ENCODE measurements at regions not wholly inside any gene's neighbourhood (a gene's known extent, or its start where the extent isn't known, plus 50 kb on each side); places are given as distances from the start of the nearest gene placed in this dataset.

DNA sequence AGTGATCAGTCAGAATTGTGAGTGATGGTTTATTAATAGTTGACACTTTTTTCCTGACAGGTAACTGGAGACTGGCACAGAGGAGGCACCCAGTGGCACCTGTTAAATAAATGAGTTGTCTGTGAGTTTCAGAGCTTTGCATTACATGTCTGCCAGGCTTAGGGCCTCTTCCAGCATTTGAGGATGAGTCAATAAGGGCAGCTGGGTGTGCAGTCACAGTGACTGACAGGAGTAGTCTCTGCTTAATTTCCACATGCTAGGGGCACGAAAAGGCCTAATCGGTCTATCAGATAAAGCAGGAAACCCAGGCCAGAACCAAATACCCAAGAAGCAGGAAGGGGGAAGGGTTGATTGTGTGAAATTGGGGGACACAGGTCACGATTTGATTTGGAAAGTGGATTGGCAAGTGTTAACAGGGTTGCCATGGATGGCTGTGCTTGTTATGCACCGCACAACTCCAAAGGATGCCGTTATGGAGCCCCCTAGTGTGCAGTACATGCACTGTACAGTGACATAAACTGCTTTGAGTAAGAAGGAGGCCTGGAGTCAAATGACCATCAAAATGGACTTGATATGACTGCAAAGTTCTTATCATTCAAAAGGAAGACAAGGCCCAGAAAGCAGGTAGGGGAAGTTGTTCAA is 111.9 kb upstream of the GGTLC1 start:
- DNase-seq = peak; percentile 51

DNA sequence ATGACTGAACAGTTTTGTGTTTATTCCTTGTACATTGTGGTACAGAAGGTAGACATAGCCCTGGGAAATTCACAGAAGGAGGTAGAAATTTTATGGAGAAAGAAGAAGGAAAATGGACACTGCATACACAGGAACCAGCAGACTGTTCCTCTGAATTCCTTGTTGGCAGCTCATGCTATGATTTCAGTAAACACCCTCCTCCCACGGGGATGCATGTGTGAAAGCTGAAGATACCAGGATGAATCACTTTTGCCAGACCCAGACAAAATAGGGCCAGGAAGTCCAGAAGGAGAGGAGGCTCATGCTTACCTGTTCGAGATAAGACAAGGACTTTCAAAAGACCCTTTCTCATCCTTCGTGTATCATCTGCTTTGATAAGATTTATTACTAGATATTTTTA is 110.3 kb upstream of the GGTLC1 start:
- peak; percentile 78 for DNase-seq

DNA sequence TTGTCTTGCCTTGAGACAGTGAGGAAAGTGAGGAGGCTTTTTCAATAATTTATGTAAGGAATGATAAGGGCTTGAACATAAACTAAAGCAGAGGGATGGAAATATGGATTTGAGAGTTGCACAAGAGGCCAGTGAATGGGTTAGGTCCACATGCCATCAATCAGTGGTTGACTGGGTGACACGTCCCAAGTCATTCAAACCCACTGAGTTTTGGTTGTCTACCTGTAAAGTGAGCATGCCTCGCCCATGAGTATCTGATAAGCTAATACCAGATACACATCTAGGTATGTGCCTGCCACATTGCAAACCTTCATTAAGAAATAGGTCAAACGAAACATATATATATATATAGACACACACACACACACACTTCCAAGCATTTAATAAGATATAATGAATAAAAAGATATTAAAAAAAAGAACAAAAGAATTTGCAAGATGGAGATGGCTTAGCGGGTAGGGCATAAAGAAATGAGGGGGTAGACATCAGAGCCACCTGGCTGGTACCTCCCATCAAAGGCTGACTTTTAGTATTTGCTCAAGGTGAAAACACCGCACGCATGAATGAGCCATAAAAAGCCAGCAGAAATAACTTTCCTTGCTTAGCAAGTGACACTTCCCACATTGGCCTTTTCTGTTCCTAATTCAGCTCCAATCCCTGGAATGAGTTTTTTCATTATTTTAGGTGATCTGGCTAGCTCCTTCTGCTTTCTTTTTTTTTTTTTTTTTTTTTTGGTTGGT is 109.1 kb upstream of the GGTLC1 start:
- no peak for DNase-seq

DNA sequence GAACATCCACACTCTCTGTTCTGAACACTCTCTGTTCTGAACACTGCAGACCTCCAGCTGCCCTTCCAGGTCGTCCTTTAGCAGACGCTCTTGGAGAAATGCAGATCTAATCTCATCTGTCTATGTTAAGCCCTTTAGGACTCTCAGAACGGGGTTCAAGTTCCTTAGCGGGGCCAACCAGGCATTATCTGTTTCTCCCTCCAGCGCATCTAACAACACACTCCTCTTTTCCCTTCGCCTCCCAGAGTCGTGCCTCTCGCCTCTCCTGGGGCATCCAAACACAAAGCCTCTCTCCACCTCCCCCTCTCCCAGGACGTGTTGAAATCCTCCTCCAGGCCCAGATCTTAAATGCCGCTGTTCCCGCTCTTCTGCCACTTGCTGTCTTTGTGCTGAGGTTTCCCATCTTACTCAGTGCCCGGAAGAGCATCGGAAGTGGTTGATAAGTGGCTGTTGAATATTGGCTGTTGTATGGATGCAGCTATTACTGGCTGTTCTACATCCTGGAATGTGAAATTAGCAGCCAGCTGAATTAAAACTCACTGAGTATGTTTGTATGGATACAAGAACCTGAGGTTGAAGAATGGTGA is 108.4 kb upstream of the GGTLC1 start:
- DNase-seq = no peak

DNA sequence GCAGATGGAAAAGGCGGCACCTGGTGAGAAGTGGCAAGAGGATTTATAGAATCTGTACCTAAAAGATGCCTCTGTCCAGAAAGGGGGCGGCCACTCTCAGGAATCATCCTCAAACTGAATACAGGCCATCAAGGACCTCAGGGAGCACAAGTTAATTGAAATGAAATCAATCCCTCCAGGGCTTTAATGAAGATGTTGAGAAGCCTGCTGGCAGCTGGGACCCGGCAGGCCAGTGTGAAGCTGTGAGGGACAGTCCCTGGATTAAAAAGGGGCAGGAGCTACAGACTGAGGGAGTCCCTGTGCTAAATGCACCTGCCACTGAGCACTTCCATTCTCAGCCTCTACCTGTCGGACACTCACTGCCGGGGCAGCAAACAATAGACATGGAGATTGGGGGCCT is 107.7 kb upstream of the GGTLC1 start:
- DNase-seq = no peak

- no peak for DNase-seq
Observed at GRCh38 chr20:24095756-24096155, 107.2 kb upstream of the GGTLC1 start.

DNA sequence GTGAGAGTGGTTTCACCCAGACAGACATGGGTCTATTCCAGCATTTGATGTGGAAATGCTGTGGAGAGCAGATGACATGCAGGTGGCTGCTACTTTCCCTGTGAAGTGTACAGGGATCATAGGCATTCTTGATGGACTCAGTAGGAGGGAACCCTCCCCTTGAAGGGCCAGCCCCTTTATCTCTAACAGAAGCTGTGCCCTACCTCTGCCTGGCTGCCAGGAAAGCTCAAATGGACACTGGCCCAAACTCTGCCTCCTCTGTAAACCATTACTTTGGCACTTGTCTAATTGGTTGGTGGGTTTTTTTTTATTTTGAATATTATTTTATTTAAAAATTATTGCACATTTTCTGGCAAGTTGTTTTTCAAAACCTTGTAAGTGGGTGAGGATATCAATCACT is 106.7 kb upstream of the GGTLC1 start:
- no peak for DNase-seq

- no peak for DNase-seq
Observed at GRCh38 chr20:24089576-24089975, 101.0 kb upstream of the GGTLC1 start.

- no peak for DNase-seq
Observed at GRCh38 chr20:24086121-24086520, 97.5 kb upstream of the GGTLC1 start.

- DNase-seq = no peak
Observed at GRCh38 chr20:24084281-24084680, 95.7 kb upstream of the GGTLC1 start.

GRCh38 chr20:24081077-24081476 is 92.5 kb upstream of the GGTLC1 start:
- DNase-seq = no peak

DNA sequence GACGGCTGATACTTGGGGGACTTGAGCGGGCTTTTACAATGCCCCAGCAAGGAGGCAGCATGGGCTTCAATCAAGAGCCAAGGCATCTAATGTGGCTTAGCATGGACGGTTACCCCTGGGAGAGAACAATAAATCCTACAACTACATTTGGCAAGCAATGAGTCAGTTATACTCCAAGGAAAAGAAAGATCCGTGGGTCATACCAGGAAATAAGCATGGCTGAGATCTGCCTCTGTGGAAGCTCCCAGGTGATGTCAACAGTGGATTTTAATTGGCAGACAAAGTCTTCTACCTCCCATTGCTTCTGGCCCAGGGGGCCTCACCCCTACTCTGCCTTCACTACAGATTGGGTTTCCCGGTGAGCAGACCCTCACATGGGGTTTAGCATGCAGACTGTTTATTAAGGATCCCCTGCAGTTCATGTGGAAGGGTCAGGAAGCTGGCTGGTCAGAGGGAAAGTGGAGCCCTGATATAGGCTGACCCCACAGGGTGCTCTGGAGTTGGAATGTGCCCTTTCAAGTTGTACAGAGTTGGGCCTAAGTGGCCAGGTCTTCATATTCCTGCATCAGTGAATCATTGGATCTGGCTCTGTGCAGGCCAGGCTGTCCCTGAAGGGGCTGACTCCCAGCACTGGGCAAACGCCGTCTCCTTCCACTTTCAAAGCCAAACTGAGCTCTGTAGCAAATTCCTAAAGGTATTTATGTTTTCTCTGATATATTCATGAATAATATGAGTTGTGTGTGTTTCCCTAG is 91.3 kb upstream of the GGTLC1 start:
- no peak for DNase-seq

GRCh38 chr20:24077145-24077544 is 88.6 kb upstream of the GGTLC1 start:
- no peak for DNase-seq

GRCh38 chr20:24070679-24071078 is 82.1 kb upstream of the GGTLC1 start:
- DNase-seq = no peak

DNA sequence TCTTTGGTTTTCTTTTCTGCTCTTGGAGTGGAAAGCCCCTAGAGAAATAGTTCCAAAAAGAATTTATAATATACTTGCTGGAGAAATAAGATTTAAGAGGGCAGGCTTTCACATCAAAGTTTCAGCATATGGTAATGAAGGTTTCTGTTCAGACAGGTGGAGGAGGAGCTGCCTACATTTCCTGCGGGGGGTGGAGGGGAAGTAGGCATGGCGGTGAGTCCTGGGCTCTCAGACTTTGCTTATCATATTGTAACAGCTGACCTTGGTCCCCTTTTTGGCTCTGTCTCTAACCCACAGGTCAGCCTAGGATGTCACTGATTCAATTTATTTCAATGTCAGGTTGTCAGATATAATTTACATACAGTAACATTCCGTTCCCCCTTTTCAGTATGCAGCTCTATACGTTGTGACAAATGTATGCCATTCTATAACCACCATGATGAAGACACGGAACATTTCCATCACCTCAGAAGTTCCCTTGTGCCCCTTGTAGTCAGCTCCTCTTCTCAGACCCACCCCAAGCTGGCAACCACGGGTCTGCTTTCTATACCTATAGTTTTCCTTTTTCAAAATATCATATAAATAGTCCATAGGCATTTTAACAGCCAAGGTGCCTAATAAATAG is 77.6 kb upstream of the GGTLC1 start:
- no peak for DNase-seq

DNA sequence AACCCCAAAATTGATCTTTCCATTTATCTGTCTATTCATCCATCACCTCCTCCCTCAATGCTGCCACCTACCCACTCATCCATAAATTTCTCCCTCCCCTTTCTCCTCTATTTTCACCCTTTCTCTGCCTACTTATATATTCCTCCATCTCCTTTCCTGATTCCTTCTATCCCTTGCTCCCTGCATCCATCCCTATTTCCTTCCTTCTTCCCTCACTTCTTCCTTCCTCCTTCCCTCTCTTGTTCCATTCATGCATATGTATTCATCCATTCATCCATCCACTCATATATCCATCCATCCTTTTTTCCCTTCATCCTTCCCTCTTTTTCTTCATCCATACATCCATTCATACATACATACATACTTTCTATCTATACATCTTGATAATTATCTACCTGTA is 76.3 kb upstream of the GGTLC1 start:
- DNase-seq = no peak

GRCh38 chr20:24064092-24064491 is 75.5 kb upstream of the GGTLC1 start:
- DNase-seq = no peak

DNA sequence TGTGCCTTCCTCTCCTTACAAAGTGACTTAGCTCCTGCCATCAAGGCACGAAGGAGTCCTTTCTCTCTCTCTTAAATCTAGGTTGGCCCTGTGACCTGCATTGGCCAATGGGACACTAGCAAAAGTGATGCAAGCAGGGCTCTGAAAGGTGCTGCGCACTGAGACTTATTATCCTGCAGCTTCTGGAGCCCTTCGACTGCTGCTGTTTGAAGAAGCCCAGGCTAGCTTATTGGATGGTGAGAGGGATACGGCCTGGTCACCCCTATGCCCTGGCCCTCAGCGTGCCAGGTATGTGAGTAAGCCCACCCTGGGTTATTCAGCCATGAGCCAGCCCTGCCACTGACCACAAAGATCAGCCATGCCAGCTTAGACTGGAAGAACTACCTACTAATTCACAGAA is 74.5 kb upstream of the GGTLC1 start:
- no peak for DNase-seq

GRCh38 chr20:24060851-24061590 is 72.4 kb upstream of the GGTLC1 start:
- DNase-seq = no peak

GRCh38 chr20:24059174-24059573 is 70.6 kb upstream of the GGTLC1 start:
- no peak for DNase-seq

- no peak for DNase-seq
Observed at GRCh38 chr20:24056491-24056890, 67.9 kb upstream of the GGTLC1 start.

DNA sequence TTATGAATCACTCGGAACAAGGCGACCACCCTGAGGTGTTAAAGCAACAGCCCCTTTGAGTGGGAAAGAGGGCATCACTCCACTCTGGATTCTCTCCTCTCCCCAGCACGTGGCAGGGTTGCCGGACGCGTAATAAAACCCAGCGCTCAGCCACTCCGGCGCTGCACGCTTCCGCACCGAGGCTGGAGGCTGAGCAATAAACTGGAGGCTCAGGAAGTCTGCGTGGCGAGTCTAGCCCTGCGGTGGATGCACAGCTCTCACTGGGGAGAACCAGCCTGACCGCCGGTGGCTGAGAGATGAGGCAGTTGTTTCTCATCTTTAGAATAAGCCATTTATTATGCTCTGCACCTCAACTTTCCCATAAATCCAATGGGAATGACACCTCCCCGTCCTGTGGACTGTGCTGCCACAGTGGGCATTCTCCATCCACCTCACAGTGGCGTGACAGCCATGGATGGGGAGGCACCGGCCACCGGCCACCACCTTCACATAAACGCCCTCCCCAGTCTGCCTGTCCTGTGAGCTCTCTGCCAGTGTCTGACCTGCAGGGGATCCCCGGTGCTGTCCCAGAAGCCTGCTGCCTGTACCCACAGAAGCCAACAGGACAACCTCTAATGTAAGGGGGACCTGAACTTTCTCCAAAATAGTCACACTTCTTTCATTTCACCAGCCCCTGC is 64.2 kb upstream of the GGTLC1 start:
- DNase-seq = no peak

Data from fibroblast of skin of scalp (primary cell).